Epithelial cell of prostate (primary cell): ENCODE measurements at regions not wholly inside any gene's neighbourhood (a gene's known extent, or its start where the extent isn't known, plus 50 kb on each side); places are given as distances from the start of the nearest gene placed in this dataset.
A peak's percentile ranks its signal among the peaks of the same experiment; 100 is the strongest.

Experiments used
- DNase-seq: peaks from one replicate; pipeline ENCODE4 v3.0.0-alpha.2; 2011; ENCODE audit warnings: low read depth, low spot score
- H3K27ac ChIP-seq: fragments of 450-650 bp; 2 replicates; pipeline ENCODE4 v1.5.1; 2017; ENCODE audit warnings: mild to moderate bottlenecking

GRCh38 chr10:108822026-108822425 is 1101.3 kb downstream of the XPNPEP1 start:
- no peak overlapping the region for H3K27ac ChIP-seq
- DNase-seq, result no peak

GRCh38 chr10:108819302-108819701 is 1104.0 kb downstream of the XPNPEP1 start:
- no peak overlapping the region for H3K27ac ChIP-seq
- DNase-seq, result no peak

- H3K27ac ChIP-seq, result no peak overlapping the region
- no peak for DNase-seq
These were observed 1105.7 kb downstream of the XPNPEP1 start for GRCh38 chr10:108817584-108817983.

- DNase-seq, result no peak
- H3K27ac ChIP-seq, result no peak overlapping the region
These were observed 1106.2 kb downstream of the XPNPEP1 start for GRCh38 chr10:108817135-108817534.

- no peak overlapping the region for H3K27ac ChIP-seq
- DNase-seq, result no peak
These were observed 1110.4 kb downstream of the XPNPEP1 start for GRCh38 chr10:108812906-108813305.

GRCh38 chr10:108812296-108812695 is 1111.0 kb downstream of the XPNPEP1 start:
- no peak for DNase-seq

GRCh38 chr10:108808228-108808627 is 1115.1 kb downstream of the XPNPEP1 start:
- no peak for DNase-seq
- no peak overlapping the region for H3K27ac ChIP-seq

More at GRCh38 chr10:108812296-108812695, 1111.0 kb downstream of the XPNPEP1 start:
- H3K27ac ChIP-seq, result no peak overlapping the region

- DNase-seq, result no peak
- peak overlapping the region; percentile 39 for H3K27ac ChIP-seq
These were observed 1121.4 kb downstream of the XPNPEP1 start for GRCh38 chr10:108801775-108802517.

- peak overlapping the region; percentile 39 for H3K27ac ChIP-seq
- no peak for DNase-seq
These were observed 1122.1 kb downstream of the XPNPEP1 start for GRCh38 chr10:108801220-108801619.

GRCh38 chr10:108797573-108797972 is 1125.7 kb downstream of the XPNPEP1 start:
- no peak for DNase-seq
- H3K27ac ChIP-seq, result no peak overlapping the region

GRCh38 chr10:108791794-108792474 is 1131.4 kb downstream of the XPNPEP1 start:
- no peak for DNase-seq
- H3K27ac ChIP-seq, result peak overlapping the region; percentile 67

GRCh38 chr10:108791030-108791429 is 1132.3 kb downstream of the XPNPEP1 start:
- DNase-seq, result no peak
- peak overlapping the region; percentile 67 for H3K27ac ChIP-seq

- peak overlapping the region; percentile 67 for H3K27ac ChIP-seq
- DNase-seq, result peak; percentile 68
These were observed 1133.4 kb downstream of the XPNPEP1 start for GRCh38 chr10:108789919-108790318.

GRCh38 chr10:108789336-108789735 is 1134.0 kb downstream of the XPNPEP1 start:
- DNase-seq, result no peak
- peak overlapping the region; percentile 67 for H3K27ac ChIP-seq

GRCh38 chr10:108788891-108789290 is 1134.4 kb downstream of the XPNPEP1 start:
- H3K27ac ChIP-seq, result peak overlapping the region; percentile 67
- DNase-seq, result no peak

GRCh38 chr10:108787932-108788331 is 1135.4 kb downstream of the XPNPEP1 start:
- no peak for DNase-seq
- H3K27ac ChIP-seq, result peak overlapping the region; percentile 67

GRCh38 chr10:108785011-108785410 is 1138.3 kb downstream of the XPNPEP1 start:
- H3K27ac ChIP-seq, result no peak overlapping the region
- DNase-seq, result no peak

GRCh38 chr10:108784534-108784933 is 1138.8 kb downstream of the XPNPEP1 start:
- no peak for DNase-seq
- no peak overlapping the region for H3K27ac ChIP-seq

GRCh38 chr10:108783897-108784296 is 1139.4 kb downstream of the XPNPEP1 start:
- DNase-seq, result no peak

GRCh38 chr10:108782411-108782810 is 1140.9 kb downstream of the XPNPEP1 start:
- no peak for DNase-seq
- no peak overlapping the region for H3K27ac ChIP-seq

More at GRCh38 chr10:108783897-108784296, 1139.4 kb downstream of the XPNPEP1 start:
- no peak overlapping the region for H3K27ac ChIP-seq

GRCh38 chr10:108779501-108779900 is 1143.8 kb downstream of the XPNPEP1 start:
- H3K27ac ChIP-seq, result no peak overlapping the region
- DNase-seq, result no peak
